Calu3 (cell line): ENCODE measurements at regions not wholly inside any gene's neighbourhood (a gene's known extent, or its start where the extent isn't known, plus 50 kb on each side); places are given as distances from the start of the nearest gene placed in this dataset.

Experiments used
- BruUV-seq: library from RNA; stranded (reverse); fragments of 400-500 nt; replicated peaks from 2 replicates; lab custom pipeline; 2021; lab: Mats Ljungman, UMichigan
- CTCF ChIA-PET: fragments of 300-600 bp; sonication (Branson Sonifier 250); formaldehyde crosslinking; loops from one replicate; lab custom pipeline; 2022; ENCODE audit warnings: antibody characterized with exemption; lab: Charles Lee
- DNase-seq: peaks from one replicate; pipeline ENCODE4 v3.0.0; 2022
- H3K27ac Mint-ChIP-seq: one replicate; pipeline ENCODE4 v1.8.0; 2022; ENCODE audit warnings: mixed read lengths; ENCODE audit not compliant: unreplicated experiment
- H3K27me3 Mint-ChIP-seq: one replicate; pipeline ENCODE4 v1.8.0; 2022; ENCODE audit warnings: mixed read lengths; ENCODE audit not compliant: unreplicated experiment
- H3K36me3 Mint-ChIP-seq: one replicate; pipeline ENCODE4 v1.8.0; 2022; ENCODE audit warnings: mild to moderate bottlenecking, moderate library complexity, mixed read lengths; ENCODE audit not compliant: insufficient read depth, unreplicated experiment
- H3K4me1 Mint-ChIP-seq: one replicate; pipeline ENCODE4 v1.8.0; 2022; ENCODE audit warnings: mild to moderate bottlenecking, low read depth, mixed read lengths; ENCODE audit not compliant: unreplicated experiment
- H3K4me3 Mint-ChIP-seq: one replicate; pipeline ENCODE4 v1.8.0; 2022; ENCODE audit warnings: mild to moderate bottlenecking, low read depth, moderate library complexity, mixed read lengths; ENCODE audit not compliant: unreplicated experiment
- H3K9me3 Mint-ChIP-seq: one replicate; pipeline ENCODE4 v1.8.0; 2022; ENCODE audit warnings: low read depth, mixed read lengths; ENCODE audit not compliant: unreplicated experiment
- intact Hi-C: fragments of 100-400 bp; cut with micrococcal nuclease; formaldehyde crosslinking; loops from one replicate; pipeline ENCODE4 v1.10.0; 2022; ENCODE audit not compliant: unreplicated experiment
- TF ChIP-seq, protein P1 (sequence below): fragments of 200-600 bp; IDR thresholded peaks from one replicate; pipeline ENCODE4 v1.8.0; 2022; ENCODE audit warnings: antibody characterized with exemption; ENCODE audit not compliant: unreplicated experiment

DNA sequence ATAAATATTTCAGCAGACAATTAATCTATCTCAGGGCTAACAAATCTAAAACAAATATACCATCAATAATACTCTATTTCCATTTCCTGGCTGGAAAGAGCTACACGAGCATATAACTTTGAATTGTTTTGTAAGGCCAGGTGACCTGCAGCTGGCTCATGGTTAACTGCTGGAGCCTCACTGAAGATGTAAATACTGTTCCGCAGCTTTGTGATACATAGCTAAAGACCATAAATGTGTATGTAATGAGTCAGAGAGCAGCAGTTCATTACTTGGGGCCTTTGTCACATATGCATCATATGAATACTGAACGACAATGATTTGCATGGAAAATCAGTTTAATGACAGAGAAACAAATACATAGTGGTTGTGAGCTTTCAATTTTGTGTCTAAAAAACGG lies 109.4 kb upstream of the CCN2 start:
- Mint-ChIP-seq H3K4me1 (peaks cover 50% of the 10 kb centered on the region), H3K27ac (peak overlapping the region; percentile 45), H3K36me3 (peaks cover 2% of the 10 kb centered on the region), H3K4me3 (no peak overlapping the region), H3K27me3 (no peaks in the 10 kb centered on the region), H3K9me3 (peaks cover 5% of the 10 kb centered on the region)
- CTCF ChIA-PET: interaction anchor here (0.6 to 0.9 kb wide), 3 partner anchors 76 to 1353 kb away, joined by 3 to 7 read pairs (median 3); no protein-coding TSS in a partner anchor
- TF ChIP-seq, protein P1, sequence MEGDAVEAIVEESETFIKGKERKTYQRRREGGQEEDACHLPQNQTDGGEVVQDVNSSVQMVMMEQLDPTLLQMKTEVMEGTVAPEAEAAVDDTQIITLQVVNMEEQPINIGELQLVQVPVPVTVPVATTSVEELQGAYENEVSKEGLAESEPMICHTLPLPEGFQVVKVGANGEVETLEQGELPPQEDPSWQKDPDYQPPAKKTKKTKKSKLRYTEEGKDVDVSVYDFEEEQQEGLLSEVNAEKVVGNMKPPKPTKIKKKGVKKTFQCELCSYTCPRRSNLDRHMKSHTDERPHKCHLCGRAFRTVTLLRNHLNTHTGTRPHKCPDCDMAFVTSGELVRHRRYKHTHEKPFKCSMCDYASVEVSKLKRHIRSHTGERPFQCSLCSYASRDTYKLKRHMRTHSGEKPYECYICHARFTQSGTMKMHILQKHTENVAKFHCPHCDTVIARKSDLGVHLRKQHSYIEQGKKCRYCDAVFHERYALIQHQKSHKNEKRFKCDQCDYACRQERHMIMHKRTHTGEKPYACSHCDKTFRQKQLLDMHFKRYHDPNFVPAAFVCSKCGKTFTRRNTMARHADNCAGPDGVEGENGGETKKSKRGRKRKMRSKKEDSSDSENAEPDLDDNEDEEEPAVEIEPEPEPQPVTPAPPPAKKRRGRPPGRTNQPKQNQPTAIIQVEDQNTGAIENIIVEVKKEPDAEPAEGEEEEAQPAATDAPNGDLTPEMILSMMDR: no peak
- BruUV-seq: no TSS peak
- intact Hi-C loops: loop anchor here (5.0 to 10.0 kb wide), 4 partner anchors 38 to 664 kb away; no protein-coding TSS in a partner anchor
- no peak for DNase-seq

DNA sequence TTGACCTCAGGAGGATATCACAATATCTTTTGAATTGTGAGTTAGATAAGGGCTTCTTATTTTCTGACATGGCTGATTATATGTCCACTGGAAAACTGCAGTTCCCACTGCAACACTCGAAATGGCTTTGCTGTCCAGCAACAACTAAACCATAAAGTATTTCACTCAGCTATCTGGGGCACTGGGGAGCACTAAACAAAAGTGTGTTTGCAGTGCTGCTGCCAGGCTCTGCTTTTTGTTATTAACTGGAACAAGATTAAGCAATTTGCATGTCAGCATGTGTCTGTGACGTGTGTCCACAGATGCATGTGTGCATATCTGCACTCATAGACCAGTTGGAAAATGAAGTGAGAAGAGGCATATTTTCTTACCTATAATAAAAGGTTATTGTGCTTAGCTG lies 107.8 kb upstream of the CCN2 start:
- no TSS peak for BruUV-seq
- H3K27ac Mint-ChIP-seq: no peak overlapping the region
- no peaks in the 10 kb centered on the region for H3K36me3 Mint-ChIP-seq
- CTCF ChIA-PET: no interaction called here
- intact Hi-C loops: no loop called here
- no peak for DNase-seq
- TF ChIP-seq, protein P1: no peak
- no peak overlapping the region for H3K4me3 Mint-ChIP-seq
- H3K9me3 Mint-ChIP-seq: peaks cover 5% of the 10 kb centered on the region
- peaks cover 44% of the 10 kb centered on the region for H3K4me1 Mint-ChIP-seq
- no peaks in the 10 kb centered on the region for H3K27me3 Mint-ChIP-seq

GRCh38 chr6:132054525-132054924 lies 103.4 kb upstream of the CCN2 start:
- DNase-seq: no peak
- no TSS peak for BruUV-seq
- H3K36me3 Mint-ChIP-seq: no peaks in the 10 kb centered on the region
- TF ChIP-seq, protein P1: no peak
- H3K9me3 Mint-ChIP-seq: peaks cover 5% of the 10 kb centered on the region
- peak overlapping the region; percentile 27 for H3K27ac Mint-ChIP-seq
- no peaks in the 10 kb centered on the region for H3K27me3 Mint-ChIP-seq
- CTCF ChIA-PET: interaction anchor here (1.4 kb wide), 1 partner anchor 94 kb away, joined by 3 read pairs; no protein-coding TSS in a partner anchor
- peaks cover 10% of the 10 kb centered on the region for H3K4me1 Mint-ChIP-seq
- intact Hi-C loops: no loop called here
- H3K4me3 Mint-ChIP-seq: no peak overlapping the region

DNA sequence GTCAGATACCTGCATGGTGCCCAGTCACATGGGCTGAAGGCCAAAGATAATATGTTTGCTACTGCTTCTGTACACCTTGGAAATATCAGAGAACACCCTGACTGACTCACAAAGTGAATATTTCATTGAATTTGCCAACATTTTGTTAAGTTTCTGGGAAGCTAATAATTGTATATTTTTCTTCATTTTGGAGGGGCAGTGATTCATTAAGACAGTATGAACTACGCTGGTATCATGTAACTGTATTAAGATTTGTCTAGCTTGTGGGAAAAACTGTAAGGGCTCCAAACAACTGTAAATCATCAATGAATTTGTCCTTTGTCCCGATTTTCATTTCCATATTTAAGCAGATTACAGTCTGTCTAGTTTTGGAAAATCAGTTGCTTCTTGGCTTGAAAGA lies 102.3 kb upstream of the CCN2 start:
- BruUV-seq: no TSS peak
- intact Hi-C loops: no loop called here
- Mint-ChIP-seq H3K9me3 (peaks cover 8% of the 10 kb centered on the region), H3K36me3 (no peaks in the 10 kb centered on the region), H3K27ac (no peak overlapping the region), H3K4me1 (peaks cover 10% of the 10 kb centered on the region), H3K4me3 (no peak overlapping the region), H3K27me3 (no peaks in the 10 kb centered on the region)
- DNase-seq: no peak
- TF ChIP-seq, protein P1: no peak
- CTCF ChIA-PET: no interaction called here
